GM12891 (cell line): ENCODE measurements at regions not wholly inside any gene's neighbourhood (a gene's known extent, or its start where the extent isn't known, plus 50 kb on each side); places are given as distances from the start of the nearest gene placed in this dataset.
"Not testable (repeated sequence)": the region's sequence is repeated elsewhere in the genome, so short reads cannot be mapped to it uniquely, and the experiment has no call there.

ENCODE experiments used
- DNase-seq: peaks from one replicate; pipeline ENCODE4 v3.0.0; 2011; ENCODE audit warnings: low spot score; ENCODE audit not compliant: insufficient read length
- FAIRE-seq: peaks from 2 replicates; lab custom pipeline; 2011; peaks lifted over from hg19 to GRCh38; lab: Jason Lieb, UNC
- PAX5 ChIP-seq: IDR thresholded peaks from 2 replicates; pipeline ENCODE4 v1.6.1; 2011; ENCODE audit warnings: low read length, moderate library complexity, mild to moderate bottlenecking; ENCODE audit not compliant: insufficient read depth, severe bottlenecking
- POLR2A ChIP-seq: IDR thresholded peaks from 2 replicates; pipeline ENCODE4 v1.6.1; 2011; ENCODE audit warnings: low read depth, low read length, control low read depth
- POLR2AphosphoS5 ChIP-seq: IDR thresholded peaks from 2 replicates; pipeline ENCODE4 v1.6.1; 2011; ENCODE audit warnings: low read depth, low read length, control low read depth
- POU2F2 ChIP-seq: IDR thresholded peaks from 2 replicates; pipeline ENCODE4 v1.6.1; 2011; ENCODE audit warnings: low read depth, mild to moderate bottlenecking, control low read depth, low read length, moderate library complexity
- SPI1 ChIP-seq: IDR thresholded peaks from 2 replicates; pipeline ENCODE4 v1.6.1; 2011; ENCODE audit warnings: low read depth, low read length, control low read depth
- TAF1 ChIP-seq: IDR thresholded peaks from 2 replicates; pipeline ENCODE4 v1.6.1; 2011; ENCODE audit warnings: low read depth, low read length, control low read depth

DNA sequence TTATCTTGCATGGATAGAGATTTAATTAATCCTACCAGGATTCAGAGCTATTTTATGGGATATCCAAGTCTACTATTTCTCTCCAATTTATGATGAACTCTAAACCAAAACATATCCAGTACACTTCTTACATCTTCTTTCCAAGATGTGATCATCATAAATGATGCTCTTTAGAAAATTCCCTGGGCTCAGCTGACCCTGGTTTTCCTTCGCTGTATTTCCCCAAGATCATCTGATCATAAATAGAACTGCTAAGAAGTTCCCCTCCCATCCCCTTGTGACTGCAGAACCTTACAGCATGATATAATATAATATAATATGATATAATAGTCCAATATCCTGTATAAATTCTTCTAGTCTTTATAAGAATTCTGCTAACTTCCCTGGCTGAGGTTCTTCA is 114.6 kb upstream of the LYZL2 start:
- no peak for DNase-seq
- TF ChIP-seq PAX5: no peak
- no peak for TF ChIP-seq POU2F2
- TF ChIP-seq POLR2AphosphoS5: no peak
- TF ChIP-seq SPI1: no peak
- no peak for TF ChIP-seq POLR2A
- no peak for TF ChIP-seq TAF1
- FAIRE-seq: no peak

- no peak for TF ChIP-seq POLR2A
- no peak for FAIRE-seq
- no peak for DNase-seq
These were observed 114.0 kb upstream of the LYZL2 start for GRCh38 chr10:30743586-30743985.

DNA sequence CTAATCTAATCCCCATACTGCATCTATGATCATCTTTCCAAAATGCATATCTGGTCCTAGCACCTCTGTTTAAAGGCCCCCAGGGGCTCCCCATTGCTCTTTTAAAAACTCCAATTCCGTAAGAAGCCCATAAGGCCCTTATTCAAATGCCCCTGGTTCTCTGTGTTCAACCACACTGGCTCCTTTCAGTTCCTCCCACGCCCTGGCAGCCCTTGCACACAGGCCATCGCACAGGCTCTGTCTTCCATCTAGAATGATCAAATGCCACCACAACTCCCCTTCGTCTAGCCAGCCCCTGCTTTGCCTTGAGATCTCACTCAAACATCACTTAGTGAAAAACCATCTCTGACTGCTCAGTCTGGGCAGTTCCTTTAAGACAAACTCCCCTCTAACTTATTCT is 112.9 kb upstream of the LYZL2 start:
- DNase-seq: no peak
- TF ChIP-seq SPI1 (peak; percentile 74), POLR2AphosphoS5 (no peak), POLR2A (no peak)
- FAIRE-seq: peak; percentile 77

DNA sequence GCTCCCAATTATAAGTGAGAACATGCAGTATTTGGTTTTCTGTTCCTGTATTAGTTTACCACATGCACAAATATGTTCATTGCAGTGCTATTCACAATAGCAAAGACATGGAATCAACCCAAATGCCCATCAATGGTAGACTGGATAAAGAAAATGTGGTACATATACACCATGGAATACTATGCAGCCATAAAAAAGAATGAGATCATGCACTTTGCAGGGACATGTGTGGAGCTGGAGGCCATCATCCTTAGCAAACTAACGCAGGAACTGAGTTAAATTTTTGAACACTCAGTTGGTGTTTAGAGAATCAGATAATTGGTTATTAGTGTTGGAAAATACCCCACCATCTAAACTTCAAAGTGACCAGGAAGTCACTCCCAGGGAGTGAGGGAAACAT is 111.2 kb upstream of the LYZL2 start:
- DNase-seq, FAIRE-seq: not testable (repeated sequence)

DNA sequence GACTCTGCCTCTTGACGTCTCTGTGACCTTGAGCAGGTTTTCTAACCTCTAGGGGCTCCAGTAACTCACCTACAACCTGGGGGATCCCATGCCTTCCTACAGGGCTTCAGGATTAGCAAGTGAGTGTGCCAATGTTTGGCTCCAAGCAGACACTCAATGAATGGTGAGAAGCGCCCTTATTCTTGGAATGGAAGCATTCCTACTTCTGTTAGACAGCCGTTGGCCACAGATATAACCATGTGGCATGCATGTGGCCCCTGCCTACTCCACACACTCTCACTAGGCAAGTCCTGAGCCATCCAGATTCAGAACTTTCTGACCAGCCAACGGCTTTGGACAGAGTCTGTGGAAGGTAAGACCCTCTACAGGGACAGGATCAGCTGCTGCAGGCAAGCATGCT is 108.9 kb upstream of the LYZL2 start:
- TF ChIP-seq POU2F2 (no peak), SPI1 (no peak)
- DNase-seq: no peak
- no peak for FAIRE-seq

DNA sequence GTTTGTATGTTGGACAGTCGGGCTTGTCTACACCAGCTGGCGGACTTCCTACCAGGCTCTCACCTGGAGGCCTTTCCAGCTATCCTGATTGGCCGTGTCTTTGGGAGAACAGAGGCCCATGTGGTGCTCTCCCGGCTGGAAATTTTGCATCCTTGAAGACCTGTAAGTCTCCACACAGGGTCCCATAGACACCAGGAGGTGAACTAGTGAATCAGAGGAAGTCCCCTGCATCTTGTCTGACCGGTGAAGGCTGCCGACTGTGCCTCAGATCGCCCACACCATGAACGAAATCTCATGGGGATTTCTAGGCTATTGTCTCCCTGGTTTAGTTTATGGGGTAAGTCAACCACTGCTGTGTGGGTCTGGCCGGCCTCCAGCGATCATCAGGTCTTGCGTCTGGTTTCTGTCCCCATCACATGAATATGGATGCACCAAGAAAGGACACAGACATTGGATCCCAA is 108.4 kb upstream of the LYZL2 start:
- no peak for FAIRE-seq
- TF ChIP-seq POLR2A: no peak
- no peak for TF ChIP-seq POLR2AphosphoS5
- TF ChIP-seq POU2F2: peak; percentile 76; the same call in 1 of the 2 replicates
- 0 out of 2 replicates have a peak, but pooled peaks have one; percentile 28 for TF ChIP-seq TAF1
- TF ChIP-seq SPI1: peak; percentile 22; the same call in 1 of the 2 replicates
- no peak for DNase-seq

DNA sequence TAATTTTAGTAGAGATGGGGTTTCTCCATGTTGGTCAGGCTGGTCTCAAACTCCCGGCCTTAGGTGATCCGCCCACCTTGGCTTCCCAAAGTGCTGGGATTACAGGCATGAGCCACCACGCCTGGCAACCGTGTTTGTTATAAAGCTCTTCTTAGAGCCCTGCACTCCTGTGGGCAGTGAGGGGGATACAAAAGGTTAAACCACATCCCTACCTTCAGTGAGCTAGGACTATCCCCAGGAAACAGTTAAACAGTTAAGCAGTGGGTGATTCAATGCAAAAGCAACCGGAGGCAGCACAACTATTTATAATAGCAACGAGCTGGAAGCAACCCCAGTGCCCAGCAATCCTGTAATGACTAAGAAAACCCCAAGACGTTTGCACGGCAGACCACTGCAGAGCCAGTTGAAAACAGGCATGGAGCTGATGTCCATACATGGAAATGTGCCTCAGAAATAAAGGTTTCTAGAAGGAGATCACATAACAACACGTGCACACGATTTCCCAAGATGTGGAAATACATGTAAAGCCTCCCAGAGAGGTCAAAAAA is 107.2 kb upstream of the LYZL2 start:
- FAIRE-seq: peak; percentile 76
- DNase-seq: peak; percentile 17

DNA sequence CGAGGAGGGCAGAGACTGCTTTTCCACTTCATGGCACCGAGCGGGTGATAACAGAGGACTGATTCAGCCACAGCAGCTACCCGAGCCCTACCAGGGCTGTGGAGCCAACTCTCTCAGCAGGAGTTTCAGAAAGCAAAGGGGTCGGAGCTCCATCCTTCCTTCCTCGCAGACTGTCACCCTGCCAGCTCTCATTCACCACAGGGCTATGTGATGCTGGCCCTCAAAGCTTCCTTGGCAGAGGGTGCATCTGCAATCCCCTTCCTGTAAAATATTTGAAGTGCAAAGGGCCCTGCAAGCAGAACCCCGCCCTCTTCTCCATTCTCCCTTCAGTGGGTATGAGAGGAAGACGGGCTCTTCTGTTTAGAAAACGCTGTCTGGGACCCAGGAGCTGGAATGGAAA is 105.3 kb upstream of the LYZL2 start:
- FAIRE-seq: no peak
- no peak for DNase-seq
- TF ChIP-seq SPI1 (no peak), POLR2AphosphoS5 (no peak), POLR2A (no peak), TAF1 (no peak), PAX5 (no peak), POU2F2 (no peak)

More for the DNA sequence above, 107.2 kb upstream of the LYZL2 start:
- TF ChIP-seq POLR2A (no peak), TAF1 (no peak), POLR2AphosphoS5 (no peak), SPI1 (peak; percentile 15; the same call in 1 of the 2 replicates), POU2F2 (no peak)

- FAIRE-seq: no peak
- no peak for DNase-seq
- TF ChIP-seq SPI1 (no peak), PAX5 (no peak), POU2F2 (no peak), TAF1 (no peak), POLR2AphosphoS5 (no peak), POLR2A (no peak)
These were observed 103.1 kb upstream of the LYZL2 start for GRCh38 chr10:30732671-30733070.

- FAIRE-seq: no peak
- TF ChIP-seq POLR2AphosphoS5: no peak
- TF ChIP-seq POLR2A: no peak
- no peak for TF ChIP-seq PAX5
- TF ChIP-seq POU2F2: no peak
- TF ChIP-seq SPI1: no peak
- no peak for TF ChIP-seq TAF1
These were observed 102.4 kb upstream of the LYZL2 start for GRCh38 chr10:30731963-30732362.

GRCh38 chr10:30730306-30730705 is 100.8 kb upstream of the LYZL2 start:
- no peak for FAIRE-seq

More at GRCh38 chr10:30731963-30732362, 102.4 kb upstream of the LYZL2 start:
- DNase-seq: no peak

More at GRCh38 chr10:30730306-30730705, 100.8 kb upstream of the LYZL2 start:
- DNase-seq: no peak
- TF ChIP-seq POU2F2: no peak
- TF ChIP-seq POLR2AphosphoS5: no peak
- TF ChIP-seq SPI1: no peak
